HG02884 (cell line): ENCODE measurements at regions not wholly inside any gene's neighbourhood (a gene's known extent, or its start where the extent isn't known, plus 50 kb on each side); places are given as distances from the start of the nearest gene placed in this dataset.

ENCODE experiments used
- ATAC-seq: cut with Tn5 transposase; IDR thresholded peaks from one replicate; pipeline ENCODE4 v1.9.1; 2021; ENCODE audit warnings: mild to moderate bottlenecking, moderate library complexity; ENCODE audit not compliant: unreplicated experiment

DNA sequence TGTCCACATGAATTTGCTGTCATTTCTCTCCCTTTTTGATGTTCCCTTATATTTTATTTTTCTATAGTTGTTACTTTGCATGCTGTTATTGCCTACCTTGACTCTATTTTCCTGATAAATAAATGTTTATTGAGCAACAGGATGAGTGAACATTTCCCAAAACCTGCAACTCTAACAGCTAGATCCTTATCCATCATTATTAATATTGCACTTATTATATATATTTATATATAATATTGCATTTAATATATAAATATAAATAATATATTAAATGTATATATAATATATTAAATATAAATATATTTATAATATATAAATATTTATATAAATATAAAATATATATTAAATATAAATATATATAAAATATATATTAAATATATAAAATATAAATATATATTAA is 436.1 kb upstream of the MMADHC start:
- ATAC-seq: no peak

DNA sequence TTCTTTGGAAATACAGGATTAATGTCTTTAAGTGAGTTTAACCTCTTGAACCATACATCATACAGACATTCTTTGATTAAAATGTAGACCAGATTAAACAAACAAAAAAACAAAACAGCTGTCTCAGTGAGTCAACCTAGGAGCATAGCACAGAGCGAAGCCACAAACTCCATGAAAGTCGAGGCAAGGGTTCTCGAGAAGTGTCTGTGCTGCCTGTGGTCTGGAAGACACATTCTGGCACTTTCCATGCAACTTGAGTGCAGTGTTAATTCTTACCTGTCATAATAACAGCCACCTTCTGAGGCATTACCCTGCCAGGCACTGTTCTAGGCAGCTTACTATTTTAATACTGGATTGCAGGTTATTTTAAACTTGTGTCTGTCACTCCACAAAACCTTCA is 435.5 kb upstream of the MMADHC start:
- ATAC-seq: no peak

DNA sequence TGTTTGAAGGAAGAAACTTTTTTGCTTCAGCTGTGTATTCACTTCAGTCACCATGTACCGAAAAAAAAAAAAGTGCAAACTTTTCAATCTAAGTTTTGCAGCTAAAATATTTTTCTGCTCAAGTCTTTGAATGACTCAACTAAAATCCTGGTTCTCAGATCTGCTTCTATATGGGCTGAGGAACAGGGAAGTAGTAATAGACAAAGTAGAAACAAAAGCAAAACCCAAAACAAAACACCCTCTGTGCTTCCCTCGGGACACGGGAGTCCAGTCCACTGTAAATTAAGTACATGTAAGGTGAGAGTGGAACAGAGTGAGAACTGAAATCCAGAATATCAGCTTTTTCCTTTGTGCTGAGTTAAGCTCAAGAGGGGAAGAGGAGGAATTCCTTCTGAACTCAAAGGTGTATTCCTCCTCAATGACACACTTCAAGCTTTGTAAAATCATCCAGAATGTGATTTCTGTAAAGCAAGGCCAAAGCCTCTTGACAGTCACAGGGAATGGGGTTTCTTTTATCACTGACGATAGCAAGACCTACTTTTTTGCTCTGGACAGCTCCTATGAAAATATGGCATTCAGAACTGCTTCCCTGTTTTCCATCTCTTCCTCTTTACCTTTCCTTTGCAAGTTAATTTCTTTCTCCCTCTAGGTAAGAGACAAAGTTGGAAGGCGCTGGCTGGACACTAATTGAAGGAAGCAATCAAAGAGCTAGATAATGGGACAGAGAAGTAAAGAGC is 433.5 kb upstream of the MMADHC start:
- ATAC-seq: no peak

DNA sequence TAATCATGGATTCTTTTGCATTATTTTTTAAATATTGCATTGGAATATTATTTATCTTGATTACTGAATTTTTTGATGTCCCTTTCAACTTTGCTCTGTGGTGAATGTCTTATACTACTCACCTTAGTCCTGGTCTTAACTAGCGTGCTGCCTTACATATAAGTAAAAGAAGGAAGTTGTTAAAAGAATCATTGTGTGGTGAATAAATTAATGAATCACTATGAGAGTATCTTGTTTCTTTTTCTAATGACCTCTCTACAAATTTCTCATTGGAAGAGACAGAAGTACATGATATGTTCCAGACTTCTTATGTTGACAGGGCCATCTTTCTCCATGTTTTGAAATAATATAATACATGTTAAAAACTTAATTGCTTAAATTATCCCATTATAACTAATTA is 432.6 kb upstream of the MMADHC start:
- ATAC-seq: no peak

DNA sequence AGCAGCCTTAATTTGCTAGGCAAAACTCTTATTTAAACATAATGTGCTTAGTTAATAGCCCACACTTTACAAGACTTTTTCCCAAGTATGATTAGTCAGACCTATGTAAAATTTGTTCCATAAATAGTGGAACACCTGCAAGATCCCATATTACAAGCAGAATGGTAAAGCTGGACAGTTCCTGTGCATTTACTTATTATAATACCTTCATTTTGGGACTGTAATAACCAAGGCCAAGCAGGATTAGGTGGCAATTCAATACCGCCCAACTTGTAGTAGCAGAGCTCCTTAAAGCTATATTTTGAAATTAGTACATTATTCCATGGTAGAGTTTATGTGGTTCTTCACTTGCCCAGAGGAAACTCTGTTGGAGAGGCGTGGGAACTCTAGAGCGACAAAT is 431.5 kb upstream of the MMADHC start:
- no peak for ATAC-seq

DNA sequence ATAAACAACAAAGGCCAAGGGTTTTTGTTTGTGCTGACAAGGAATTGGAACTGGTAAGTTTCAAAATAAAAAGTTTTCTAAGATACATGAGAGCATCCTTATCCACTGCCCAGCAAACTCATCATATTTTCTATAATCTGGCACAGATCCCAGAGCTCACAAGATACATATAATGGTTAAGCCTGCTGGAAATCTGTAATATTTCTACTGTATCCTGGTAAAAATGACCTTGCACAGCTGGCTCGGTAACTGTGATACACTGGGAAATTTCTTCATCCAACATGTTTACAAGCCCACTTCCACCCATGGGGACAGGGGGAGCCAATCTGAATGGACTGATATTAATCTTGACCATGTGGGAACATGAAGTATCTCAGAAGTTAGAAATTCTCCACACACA is 425.4 kb upstream of the MMADHC start:
- ATAC-seq: no peak

DNA sequence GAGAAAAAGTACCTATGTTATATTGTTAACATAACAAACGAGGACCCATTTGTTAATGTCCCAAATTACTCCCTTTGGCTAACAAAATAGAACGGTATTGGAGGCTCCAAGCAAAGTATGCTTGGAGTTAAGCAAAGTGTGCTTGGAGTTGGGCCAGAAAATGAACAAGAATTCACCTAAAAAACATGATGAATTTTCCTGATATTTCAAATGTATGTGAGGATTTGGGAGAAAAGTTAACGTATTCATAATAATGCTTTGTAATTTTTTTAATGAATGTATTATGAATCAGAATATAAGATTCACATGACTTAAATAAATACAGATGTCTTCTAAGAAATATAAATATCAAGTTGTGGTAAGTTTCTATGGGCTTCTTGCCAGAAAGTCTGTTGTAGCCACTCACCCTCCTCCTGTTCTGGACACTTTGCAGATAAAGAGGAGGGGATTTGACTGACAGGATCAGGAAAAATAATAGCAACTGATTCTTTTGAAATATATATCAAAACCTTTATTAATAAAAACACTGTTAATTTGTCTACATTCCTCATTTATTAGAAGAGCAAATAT is 423.7 kb upstream of the MMADHC start:
- ATAC-seq: no peak

DNA sequence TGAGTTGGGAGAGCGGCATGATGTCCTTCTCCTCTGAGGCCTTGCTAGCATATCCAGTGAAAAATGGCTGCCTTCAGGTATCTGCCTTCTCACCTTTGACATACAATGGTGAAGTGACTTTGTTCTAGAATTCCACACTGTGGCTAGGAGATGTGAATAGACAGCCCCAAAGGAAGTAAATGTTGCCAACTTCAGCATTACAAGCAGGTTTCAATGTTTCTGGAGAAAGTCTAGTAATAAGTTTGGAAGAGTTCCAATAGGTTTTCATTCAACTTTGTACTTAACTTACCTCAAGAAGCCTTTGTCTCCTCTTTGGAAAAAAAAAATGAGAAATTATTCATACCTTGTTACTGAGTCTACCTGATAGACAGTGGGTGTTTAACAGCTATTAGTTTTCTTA is 421.3 kb upstream of the MMADHC start:
- no peak for ATAC-seq

DNA sequence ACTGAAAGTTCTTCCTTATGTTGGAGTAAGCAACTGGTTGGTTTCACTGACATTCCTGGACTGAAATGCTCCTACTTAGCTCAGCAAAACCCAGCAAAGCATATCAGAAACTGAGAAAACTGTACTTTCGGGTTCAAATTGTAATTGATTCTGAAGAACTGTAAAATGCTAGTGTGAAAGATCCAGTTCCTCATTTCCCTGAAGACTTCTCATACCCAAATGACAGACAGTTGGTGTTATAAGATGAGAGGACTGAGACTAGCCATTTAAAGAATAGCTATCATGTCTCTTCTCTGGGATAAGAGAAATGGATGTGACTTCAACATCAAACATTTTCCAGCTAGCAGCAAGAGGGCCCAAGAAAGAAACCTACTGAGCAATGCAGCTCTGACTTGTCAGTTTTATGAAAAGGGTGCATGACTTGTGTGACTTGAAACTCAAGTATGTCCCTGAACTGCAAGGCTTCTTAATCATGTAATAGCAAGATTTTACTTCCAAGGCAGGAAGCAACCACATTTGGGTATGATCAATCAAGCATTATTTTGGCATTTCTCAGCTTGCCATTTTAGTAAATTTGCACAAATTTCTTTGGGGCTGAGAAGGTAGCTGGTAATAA is 420.3 kb upstream of the MMADHC start:
- ATAC-seq: no peak

DNA sequence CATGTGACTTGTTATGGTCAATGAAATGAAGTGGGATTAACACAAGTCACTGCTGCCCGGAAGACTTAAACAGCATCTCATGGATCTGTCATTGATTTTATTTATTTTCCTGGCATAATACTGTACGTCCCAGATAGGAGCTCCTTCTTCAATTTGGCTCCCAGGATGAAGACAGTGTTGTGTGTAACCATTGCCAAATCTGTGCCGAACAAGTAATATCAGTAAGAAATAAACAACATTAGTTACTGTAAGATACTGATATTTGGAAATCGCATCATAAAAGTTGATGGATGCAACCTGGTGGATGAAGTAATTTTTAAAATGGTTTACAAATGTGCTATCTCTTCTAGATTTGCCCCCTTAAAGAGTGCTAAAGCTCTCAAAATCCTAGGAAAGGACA is 419.0 kb upstream of the MMADHC start:
- ATAC-seq: no peak

DNA sequence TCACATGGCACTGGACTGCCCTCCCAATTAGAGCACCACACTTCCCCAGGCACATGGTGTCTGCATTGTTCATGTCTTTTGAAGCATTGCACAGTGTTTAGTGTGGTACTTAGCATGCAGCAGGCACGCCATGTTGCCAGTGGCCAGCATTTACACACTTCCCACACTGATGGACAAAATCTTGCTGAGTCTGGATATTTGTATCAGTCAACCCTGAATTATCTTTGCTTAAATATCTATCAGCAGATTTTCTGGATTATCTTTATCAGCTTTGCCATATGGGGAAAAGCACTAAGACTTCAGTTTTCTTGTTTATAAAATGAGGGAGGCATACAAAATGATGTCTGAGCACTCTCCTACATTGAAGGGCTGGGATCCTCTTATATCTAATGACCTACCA is 416.0 kb upstream of the MMADHC start:
- no peak for ATAC-seq

DNA sequence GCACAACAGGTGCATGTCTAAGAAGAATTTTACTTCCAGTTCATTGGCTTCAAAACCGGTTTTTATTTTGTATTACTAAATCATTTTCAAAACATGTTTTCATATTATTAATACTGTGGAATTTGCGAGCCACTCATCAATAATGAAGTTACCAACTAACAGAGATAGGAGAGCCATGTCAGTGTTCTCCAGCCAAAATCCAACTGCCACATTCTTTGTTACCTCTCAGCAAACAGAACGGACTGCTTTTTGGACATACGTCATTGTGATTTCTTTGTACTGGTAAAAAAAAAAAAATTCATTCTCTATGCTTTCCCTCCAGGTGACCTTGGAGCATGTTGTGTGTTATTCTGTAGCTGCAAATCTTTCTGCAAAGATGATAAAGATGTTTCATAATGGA is 414.2 kb upstream of the MMADHC start:
- ATAC-seq: no peak

DNA sequence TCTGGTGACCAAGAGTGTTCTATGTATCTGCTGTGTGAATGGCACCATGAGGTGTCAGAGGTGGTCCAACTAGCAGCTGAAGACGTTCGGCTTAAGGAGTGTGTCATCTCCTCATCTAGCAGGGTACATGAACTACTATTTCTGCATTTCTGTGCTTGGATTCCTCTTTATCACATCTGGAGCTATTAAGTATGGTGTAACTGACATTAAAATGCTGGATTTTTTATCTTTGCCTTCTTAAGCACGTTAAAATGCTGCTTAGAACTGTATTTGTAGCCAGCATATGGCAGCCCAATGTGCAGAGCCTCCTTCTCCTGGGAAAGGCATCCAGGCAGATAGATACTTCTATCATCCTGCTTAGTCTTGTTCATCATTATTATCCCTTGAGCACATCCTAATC is 409.3 kb upstream of the MMADHC start:
- no peak for ATAC-seq

DNA sequence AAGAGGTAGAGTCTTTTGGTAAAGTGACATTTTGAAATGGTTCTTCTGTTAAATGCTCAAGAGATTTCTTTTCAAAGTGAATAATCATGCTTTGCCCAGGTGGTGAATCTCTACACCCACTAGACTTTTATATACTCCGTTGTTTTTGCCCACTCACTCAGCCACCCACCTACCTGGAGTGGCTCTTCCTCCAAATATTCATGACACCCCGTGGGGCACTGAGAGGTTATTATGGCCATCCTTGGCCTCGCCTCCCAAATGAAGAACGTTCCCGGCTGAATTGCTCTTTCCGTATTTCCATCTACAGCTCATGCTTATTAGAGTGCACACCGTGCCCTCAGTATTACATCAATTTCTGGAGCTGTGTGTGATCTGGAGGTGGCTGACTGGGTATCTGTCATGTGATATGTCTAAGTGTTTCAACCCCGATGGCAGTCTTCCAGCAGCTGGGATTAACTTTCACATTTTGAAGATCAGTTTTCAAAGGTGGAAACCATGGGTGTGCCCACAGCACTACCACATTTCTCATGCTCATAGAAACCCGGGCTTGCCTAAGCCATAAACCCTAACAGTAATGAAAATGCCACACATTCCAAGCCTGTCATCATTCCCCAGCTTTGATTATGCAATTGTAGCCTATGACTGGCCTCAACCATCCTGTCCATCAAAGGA is 406.6 kb upstream of the MMADHC start:
- ATAC-seq: no peak

DNA sequence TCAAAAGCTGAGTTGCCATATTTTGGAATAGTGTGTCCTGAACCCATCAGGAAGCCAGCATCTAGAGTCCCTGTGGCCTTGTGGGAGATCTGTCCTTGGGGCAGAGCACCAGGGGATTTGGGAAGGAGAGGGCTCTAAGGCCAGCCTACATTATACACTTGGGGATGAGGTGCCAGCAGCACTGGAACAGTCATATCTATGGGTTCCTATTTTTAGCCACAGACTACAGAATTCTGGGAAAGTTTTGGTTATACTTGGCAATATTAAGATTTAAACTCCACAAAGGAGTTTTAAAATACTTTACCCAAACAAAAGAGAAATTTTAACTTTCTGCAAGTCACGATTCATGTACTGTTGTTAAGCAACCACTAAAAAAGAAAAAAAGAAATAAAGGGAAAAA is 405.7 kb upstream of the MMADHC start:
- ATAC-seq: no peak

DNA sequence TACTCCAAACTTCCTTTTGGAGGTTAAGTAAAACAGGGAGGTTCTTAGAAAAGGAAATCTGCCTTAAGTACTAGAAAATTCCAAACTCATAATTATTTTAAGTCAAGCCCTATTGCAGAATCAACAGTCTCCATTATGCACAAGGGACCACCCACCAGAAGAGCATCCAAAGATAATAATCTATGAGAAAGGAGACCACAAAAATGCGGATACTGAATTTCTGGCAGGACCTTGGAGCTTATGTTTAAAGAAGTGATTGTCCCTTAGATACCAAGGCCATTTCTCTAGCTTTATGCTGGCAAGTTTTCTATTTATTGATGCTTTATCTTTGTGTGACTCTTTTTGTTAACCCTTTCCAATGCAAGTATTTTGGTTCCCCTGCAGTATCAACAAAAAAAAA is 404.0 kb upstream of the MMADHC start:
- ATAC-seq: no peak

DNA sequence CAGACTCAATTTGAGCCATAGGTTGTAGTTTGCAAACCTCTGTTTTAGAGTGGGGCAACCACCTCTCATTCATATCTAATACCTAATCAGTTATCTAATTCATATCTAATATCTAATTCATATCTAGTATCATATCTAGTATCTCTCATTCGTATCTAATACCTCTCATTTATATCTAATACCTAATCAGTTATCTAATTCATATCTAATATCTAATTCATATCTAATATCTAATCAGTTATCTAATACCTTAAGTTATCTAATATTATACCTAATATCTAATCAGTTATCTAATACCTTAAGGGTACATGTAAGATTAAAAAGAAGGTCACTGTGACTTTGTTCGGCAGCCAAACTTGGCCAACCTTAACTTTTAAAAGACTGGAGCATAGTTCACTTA is 403.4 kb upstream of the MMADHC start:
- ATAC-seq: no peak

DNA sequence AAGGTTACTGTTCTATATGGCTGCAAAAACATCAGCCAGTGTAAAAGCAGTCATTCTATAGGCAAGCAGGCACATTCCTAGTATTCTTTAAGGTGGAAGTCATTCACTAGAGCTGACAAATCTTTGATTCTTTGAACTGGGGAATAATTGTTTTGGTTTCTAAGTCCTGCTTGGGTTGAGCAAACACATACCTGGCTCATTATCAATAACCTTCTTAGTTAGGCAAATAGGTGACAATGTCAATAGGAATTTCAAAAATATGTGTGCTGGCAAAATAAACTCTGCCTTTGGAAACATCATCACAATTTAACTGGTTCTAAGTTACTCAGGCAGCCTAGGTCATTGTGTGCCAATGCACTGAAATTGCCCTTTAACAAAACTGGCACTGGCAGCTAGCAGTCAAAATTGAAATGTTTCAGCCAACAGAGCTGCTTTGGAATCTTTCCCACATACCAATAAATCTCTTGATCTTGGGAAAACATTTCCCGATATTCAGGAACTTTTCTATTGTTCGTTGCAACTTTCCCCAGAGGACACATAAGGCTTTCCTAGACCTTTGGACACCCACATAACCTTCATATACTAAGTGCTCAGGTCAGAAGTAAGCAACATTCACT is 402.0 kb upstream of the MMADHC start:
- ATAC-seq: no peak

DNA sequence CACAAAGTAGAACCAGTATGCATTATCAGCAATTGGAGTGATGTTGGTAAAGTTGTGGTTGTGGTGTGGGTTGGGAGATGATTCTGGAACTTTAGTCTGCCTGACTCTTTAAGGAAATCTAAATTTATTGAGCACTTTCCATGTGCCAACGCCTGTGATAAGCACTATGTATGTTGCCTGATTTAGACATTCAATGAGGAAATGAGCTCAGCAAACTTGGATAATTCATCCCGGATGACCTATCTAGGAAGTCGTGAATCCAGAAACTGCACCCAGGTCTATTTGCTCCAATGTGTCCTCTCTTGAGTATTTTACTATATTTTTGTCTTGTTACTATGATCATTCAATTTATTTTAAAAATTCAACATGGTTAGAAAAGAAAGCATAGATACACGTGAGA is 400.8 kb upstream of the MMADHC start:
- no peak for ATAC-seq

DNA sequence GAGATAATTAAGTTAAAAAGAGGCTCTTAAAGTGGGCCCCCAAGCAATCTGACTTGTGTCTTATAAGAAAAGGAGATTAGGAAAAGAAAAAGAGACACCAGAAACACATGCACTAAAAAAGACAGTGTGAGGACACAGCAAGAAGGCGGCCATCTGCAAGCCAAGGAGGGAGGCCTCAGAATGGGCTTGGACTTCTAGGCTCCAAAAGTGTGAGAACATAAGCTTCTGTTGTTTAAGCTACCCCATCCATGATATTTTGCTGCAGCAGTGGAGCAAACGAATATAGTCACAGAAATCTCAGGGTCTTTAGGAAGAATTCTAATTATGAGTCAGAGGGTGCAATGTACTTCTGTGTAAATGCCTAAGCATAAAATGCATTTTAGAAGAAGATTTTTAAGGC is 399.3 kb upstream of the MMADHC start:
- ATAC-seq: no peak

DNA sequence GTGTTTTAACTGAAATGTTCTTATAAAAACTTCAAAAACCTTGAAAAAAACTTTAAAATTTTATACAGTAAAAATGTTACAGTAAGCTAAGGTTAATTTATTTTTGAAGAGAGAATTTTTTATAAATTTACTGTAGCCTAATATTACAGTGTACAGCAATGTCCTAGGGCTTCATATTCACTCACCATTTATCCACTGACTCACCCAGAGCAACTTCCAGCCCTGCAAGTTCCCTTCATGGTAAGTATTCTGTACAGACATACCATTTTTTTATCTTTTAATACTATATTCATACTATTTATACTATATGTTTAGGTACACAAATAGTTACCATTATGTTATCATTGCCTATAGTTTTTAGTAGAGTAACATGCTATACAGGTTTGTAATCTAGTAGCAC is 396.7 kb upstream of the MMADHC start:
- no peak for ATAC-seq

DNA sequence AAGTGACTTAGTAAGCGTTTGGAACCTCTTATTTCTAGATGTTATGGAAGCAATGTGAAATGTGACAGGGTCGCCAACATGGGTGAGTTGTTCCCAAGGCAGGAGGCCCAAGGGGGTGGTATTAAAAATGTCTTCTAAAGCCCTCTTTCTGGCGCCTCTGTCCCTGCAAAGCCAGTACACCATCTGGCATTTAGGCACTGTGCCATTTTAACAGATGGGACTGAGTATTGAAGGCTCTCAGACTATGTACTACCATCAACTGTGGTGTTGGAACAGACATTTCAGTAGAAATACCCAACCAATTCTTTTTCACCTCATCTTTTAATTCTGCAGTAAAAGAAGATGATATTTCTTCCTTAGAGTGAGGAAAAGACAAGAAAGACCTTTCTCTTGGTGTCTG is 384.5 kb upstream of the MMADHC start:
- ATAC-seq: no peak
